Retinal pigment epithelial cell (primary cell): ENCODE measurements at regions not wholly inside any gene's neighbourhood (a gene's known extent, or its start where the extent isn't known, plus 50 kb on each side); places are given as distances from the start of the nearest gene placed in this dataset.

Experiments used
- DNase-seq: peaks from one replicate; pipeline ENCODE4 v3.0.0-alpha.2; 2010; ENCODE audit warnings: low read depth
- H3K4me3 ChIP-seq: 2 replicates; pipeline ENCODE4 v1.5.1; 2011; ENCODE audit warnings: mild to moderate bottlenecking, low read length, control low read depth, moderate library complexity
- CTCF ChIP-seq: conservative IDR thresholded peaks from 2 replicates; pipeline ENCODE4 v1.5.1; 2011; ENCODE audit warnings: low read depth, low read length, control low read depth, inconsistent platforms

DNA sequence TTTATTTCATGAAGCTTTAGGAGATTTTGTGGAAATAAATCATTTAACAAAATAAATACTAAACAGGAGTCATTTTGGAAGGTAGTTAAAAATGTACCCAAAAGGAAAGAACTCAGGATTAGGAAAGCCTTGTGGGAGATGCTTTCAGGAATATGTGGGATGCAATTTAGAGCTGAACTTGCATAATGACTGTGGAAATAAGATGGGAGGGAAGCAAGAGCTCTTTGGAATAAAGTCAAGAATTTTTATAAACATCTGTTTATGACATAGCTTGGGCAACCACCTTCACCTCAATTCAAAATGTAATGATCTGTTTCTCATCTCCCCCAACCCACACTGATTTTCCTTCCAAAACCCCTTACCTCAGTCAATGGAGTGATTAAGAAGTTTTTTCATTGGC, 623.8 kb downstream of the FAT4 start:
- H3K4me3 ChIP-seq, result no peak overlapping the region
- no peak for TF ChIP-seq CTCF
- DNase-seq, result no peak

DNA sequence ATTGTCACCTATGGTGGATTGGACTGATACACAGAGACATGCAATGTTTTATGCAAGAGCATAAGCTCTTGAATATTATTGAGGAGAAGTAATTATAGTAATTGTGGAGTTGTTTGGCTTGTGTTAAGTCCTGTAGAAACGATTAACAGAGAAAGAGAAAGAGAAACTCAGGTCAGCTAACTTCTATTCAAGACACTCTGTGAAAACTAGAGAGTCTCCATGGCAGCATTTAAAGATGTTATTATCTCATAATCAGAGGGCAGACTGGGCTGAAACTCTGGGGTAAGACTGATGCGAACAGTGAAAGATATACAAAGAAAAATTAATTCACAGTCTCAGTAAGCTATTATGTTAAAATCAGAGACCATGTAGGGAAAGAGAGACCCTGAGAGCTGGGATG, 625.7 kb downstream of the FAT4 start:
- no peak for TF ChIP-seq CTCF
- DNase-seq, result no peak
- no peak overlapping the region for H3K4me3 ChIP-seq

DNA sequence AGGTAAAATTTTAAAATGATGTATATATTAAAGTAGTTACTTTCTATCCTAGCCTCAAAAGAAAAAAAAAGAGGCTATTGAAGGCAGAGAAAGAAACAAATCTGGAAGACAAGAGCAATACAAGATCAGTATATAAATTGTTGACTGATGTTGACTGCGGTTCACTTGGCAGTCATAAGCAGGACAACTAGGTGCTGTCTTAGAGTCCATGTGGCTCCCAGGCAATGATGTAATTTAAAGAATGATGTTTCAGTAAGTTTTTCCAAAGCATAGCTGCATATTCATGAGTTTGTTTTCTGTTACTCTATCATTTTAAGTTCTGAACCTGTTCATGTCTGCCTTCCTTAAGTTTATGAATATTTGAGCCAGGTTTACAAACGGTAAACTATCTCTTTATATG, 630.2 kb downstream of the FAT4 start:
- DNase-seq, result no peak
- H3K4me3 ChIP-seq, result no peak overlapping the region
- no peak for TF ChIP-seq CTCF

GRCh38 chr4:125948021-125948420, 633.3 kb downstream of the FAT4 start:
- DNase-seq, result no peak
- TF ChIP-seq CTCF, result no peak
- no peak overlapping the region for H3K4me3 ChIP-seq

DNA sequence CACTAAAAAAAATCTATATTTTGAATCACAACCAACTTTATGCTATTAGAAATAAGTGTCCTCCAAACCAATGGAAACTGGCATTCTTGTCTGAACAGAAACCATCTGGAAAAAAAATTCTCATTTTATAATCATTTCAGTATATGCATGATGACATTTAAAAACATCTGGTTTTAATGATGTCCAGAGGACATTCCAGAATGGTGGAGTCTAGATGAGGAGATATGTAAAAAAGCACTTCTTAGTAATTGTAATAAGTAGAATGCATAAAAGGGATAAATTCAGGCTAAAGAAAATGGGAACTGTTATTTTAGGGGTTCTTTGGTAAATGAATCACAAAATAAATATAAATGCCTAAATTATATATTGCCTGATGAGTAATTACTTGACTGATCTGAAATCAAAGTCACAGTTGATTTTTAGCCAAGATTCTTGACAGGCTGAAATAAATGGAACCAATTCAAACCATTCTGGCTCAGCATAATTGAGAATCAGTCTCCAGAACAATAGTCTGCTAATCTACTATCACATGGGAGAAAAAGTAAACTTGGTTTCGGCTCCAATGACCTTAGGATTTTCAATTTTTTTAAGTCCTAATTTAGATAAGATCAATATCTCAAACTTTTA, 636.6 kb downstream of the FAT4 start:
- no peak overlapping the region for H3K4me3 ChIP-seq
- no peak for TF ChIP-seq CTCF
- DNase-seq, result peak; percentile 32

- no peak overlapping the region for H3K4me3 ChIP-seq
- no peak for TF ChIP-seq CTCF
- DNase-seq, result no peak
These were observed 637.9 kb downstream of the FAT4 start for GRCh38 chr4:125952631-125953030.

DNA sequence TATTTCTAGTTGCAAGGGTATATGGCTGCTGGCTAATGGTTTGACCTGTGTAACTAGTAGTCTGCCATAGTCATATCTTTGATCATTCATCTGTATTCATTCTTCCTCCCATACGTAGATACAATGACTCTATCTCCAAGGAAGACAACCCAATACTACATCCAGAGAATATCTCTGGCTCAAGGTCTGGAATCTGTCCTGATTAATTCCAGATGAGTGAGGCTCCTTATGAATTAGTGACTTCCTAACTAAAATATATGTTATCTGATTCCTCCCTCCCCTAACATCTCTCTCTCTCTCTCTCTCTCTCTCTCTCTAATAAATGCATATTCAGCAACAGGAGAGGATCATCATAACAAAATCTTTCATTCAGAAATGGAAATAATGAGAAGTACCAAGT, 641.5 kb downstream of the FAT4 start:
- TF ChIP-seq CTCF, result no peak
- DNase-seq, result no peak

More for the DNA sequence above, 641.5 kb downstream of the FAT4 start:
- H3K4me3 ChIP-seq, result no peak overlapping the region
